Mucosa of gallbladder (tissue), 1 donor: ENCODE measurements at regions not wholly inside any gene's neighbourhood (a gene's known extent, or its start where the extent isn't known, plus 50 kb on each side); places are given as distances from the start of the nearest gene placed in this dataset.
A peak's percentile ranks its signal among the peaks of the same experiment; 100 is the strongest.

ENCODE experiments used
- DNase-seq: peaks from one replicate; pipeline ENCODE4 v3.0.0-alpha.2; 2020; ENCODE audit warnings: low spot score
- donor health status: DM: no; HTN: no; CAD: no.

GRCh38 chr16:5653789-5654188 lies 556.2 kb upstream of the EEF2KMT start:
- DNase-seq, result no peak

GRCh38 chr16:5653041-5653440 lies 555.4 kb upstream of the EEF2KMT start:
- no peak for DNase-seq

GRCh38 chr16:5649762-5650743 lies 552.5 kb upstream of the EEF2KMT start:
- no peak for DNase-seq

GRCh38 chr16:5647051-5647450 lies 549.5 kb upstream of the EEF2KMT start:
- no peak for DNase-seq

- DNase-seq, result no peak
Observed at GRCh38 chr16:5643855-5644531, 546.4 kb upstream of the EEF2KMT start.

GRCh38 chr16:5642436-5642835 lies 544.8 kb upstream of the EEF2KMT start:
- DNase-seq, result no peak

GRCh38 chr16:5642011-5642410 lies 544.4 kb upstream of the EEF2KMT start:
- DNase-seq, result no peak

GRCh38 chr16:5640883-5641282 lies 543.3 kb upstream of the EEF2KMT start:
- no peak for DNase-seq

- DNase-seq, result no peak
Observed at GRCh38 chr16:5639531-5639930, 541.9 kb upstream of the EEF2KMT start.

GRCh38 chr16:5635331-5635730 lies 537.7 kb upstream of the EEF2KMT start:
- no peak for DNase-seq

- no peak for DNase-seq
Observed at GRCh38 chr16:5634666-5635180, 537.1 kb upstream of the EEF2KMT start.

GRCh38 chr16:5633845-5634440 lies 536.3 kb upstream of the EEF2KMT start:
- DNase-seq, result no peak

- peak; percentile 34 for DNase-seq
Observed at GRCh38 chr16:5622234-5622884, 524.8 kb upstream of the EEF2KMT start.

GRCh38 chr16:5621826-5622225 lies 524.2 kb upstream of the EEF2KMT start:
- DNase-seq, result peak; percentile 80

- no peak for DNase-seq
Observed at GRCh38 chr16:5619304-5619703, 521.7 kb upstream of the EEF2KMT start.

- DNase-seq, result no peak
Observed at GRCh38 chr16:5616841-5617240, 519.2 kb upstream of the EEF2KMT start.

GRCh38 chr16:5615868-5616642 lies 518.5 kb upstream of the EEF2KMT start:
- DNase-seq, result peak; percentile 35

GRCh38 chr16:5607169-5607568 lies 509.6 kb upstream of the EEF2KMT start:
- DNase-seq, result no peak

GRCh38 chr16:5605404-5605803 lies 507.8 kb upstream of the EEF2KMT start:
- DNase-seq, result no peak

GRCh38 chr16:5604770-5605169 lies 507.2 kb upstream of the EEF2KMT start:
- peak; percentile 11 for DNase-seq

GRCh38 chr16:5603836-5604235 lies 506.2 kb upstream of the EEF2KMT start:
- no peak for DNase-seq
